ENCODE measurements at regions not wholly inside any gene's neighbourhood (a gene's known extent, or its start where the extent isn't known, plus 50 kb on each side); places are given as distances from the start of the nearest gene placed in this dataset.

DNA sequence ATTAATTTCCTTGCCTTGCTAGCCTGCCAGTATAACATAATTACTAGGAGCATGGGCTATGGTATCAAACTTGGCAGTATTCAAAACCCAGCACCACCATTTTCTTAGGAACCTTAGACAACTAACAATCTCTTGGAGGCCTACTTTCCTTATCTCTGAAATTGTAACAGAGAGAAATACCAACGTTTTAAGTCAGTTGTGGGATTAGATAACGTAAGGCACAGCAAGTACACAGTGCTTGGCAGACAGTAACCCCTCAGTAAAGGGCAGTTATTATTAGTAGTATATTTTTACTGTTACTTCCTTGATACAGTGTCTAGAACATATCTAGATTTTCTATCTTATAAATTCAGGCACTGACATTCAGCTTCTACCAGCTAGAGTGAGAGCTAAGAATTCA, 309.6 kb downstream of the ACTL7B start:
- no peaks in the 10 kb centered on the region for H3K9me3 ChIP-seq (ENCODE audit: control insufficient read depth in 4 of 4, low read length in 3 of 4)
- H3K36me3 ChIP-seq (ENCODE audit: control insufficient read depth in 4 of 4, insufficient read depth in 3 of 4, low read depth in 1 of 4, low read length in 3 of 4): no peaks in the 10 kb centered on the region
- no peak overlapping the region for H3K27ac ChIP-seq (ENCODE audit: low read depth in 1 of 2, low read length in 2 of 2)
- DNase-seq (ENCODE audit: low spot score): no peak
- 58% methylated on average over 2 of the region's 2 CpGs for WGBS
- TF ChIP-seq HNF4A (conservative IDR thresholded peaks at IDR 0.05) (no peak), SP1 (IDR thresholded peaks at IDR 0.05) (no peak), JUND (IDR thresholded peaks at IDR 0.05) (no peak)
- TF ChIP-seq, protein P1, sequence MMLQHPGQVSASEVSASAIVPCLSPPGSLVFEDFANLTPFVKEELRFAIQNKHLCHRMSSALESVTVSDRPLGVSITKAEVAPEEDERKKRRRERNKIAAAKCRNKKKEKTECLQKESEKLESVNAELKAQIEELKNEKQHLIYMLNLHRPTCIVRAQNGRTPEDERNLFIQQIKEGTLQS (IDR thresholded peaks at IDR 0.05): no peak
- no peak overlapping the region for H3K4me3 ChIP-seq (ENCODE audit: low read depth in 1 of 3, low read length in 3 of 3)
- H3K4me1 ChIP-seq (ENCODE audit: control insufficient read depth in 4 of 4, insufficient read depth in 4 of 4, low read length in 3 of 4): no peaks in the 10 kb centered on the region
- no peaks in the 10 kb centered on the region for H3K27me3 ChIP-seq (ENCODE audit: control insufficient read depth in 4 of 4, insufficient read depth in 4 of 4, low read length in 3 of 4)
- H3K9ac ChIP-seq (ENCODE audit: low read depth in 1 of 2, low read length in 2 of 2): no peak overlapping the region

DNA sequence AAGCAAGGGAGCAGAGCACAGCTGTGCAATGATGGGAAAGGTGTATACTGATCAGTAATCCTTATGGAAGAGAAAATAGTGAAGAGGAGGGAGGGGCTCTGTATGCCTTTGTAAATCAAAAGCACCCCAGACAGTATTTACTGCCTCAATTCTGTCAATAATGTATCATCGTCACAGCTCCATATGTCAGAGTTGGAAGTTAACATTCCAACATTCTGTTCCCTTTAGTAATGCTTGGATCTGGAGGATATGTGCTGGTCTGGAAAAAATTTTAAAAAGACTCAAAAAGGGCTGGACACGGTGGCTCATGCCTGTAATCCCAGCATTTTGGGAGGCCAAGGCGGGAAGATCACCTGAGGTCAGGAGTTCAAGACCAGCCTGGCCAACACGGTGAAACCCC, 310.4 kb downstream of the ACTL7B start:
- WGBS: 92% methylated on average over 4 of the region's 4 CpGs
- H3K27me3 ChIP-seq (ENCODE audit: control insufficient read depth in 4 of 4, insufficient read depth in 4 of 4, low read length in 3 of 4): no peaks in the 10 kb centered on the region
- no peak for DNase-seq (ENCODE audit: low spot score)

GRCh38 chr9:108544866-108545265, 310.9 kb downstream of the ACTL7B start:
- H3K27ac ChIP-seq (ENCODE audit: low read depth in 1 of 2, low read length in 2 of 2): no peak overlapping the region
- no peaks in the 10 kb centered on the region for H3K9me3 ChIP-seq (ENCODE audit: control insufficient read depth in 4 of 4, low read length in 3 of 4)
- no peak for DNase-seq (ENCODE audit: low spot score)
- no peaks in the 10 kb centered on the region for H3K27me3 ChIP-seq (ENCODE audit: control insufficient read depth in 4 of 4, insufficient read depth in 4 of 4, low read length in 3 of 4)
- H3K9ac ChIP-seq (ENCODE audit: low read depth in 1 of 2, low read length in 2 of 2): no peak overlapping the region
- no peaks in the 10 kb centered on the region for H3K36me3 ChIP-seq (ENCODE audit: control insufficient read depth in 4 of 4, insufficient read depth in 3 of 4, low read depth in 1 of 4, low read length in 3 of 4)
- H3K4me1 ChIP-seq (ENCODE audit: control insufficient read depth in 4 of 4, insufficient read depth in 4 of 4, low read length in 3 of 4): no peaks in the 10 kb centered on the region
- 91% methylated on average over 2 of the region's 2 CpGs for WGBS
- no peak for TF ChIP-seq RAD21 (IDR thresholded peaks at IDR 0.05)
- no peak for TF ChIP-seq HNF4A (conservative IDR thresholded peaks at IDR 0.05)
- TF ChIP-seq NR2F2 (IDR thresholded peaks at IDR 0.05): no peak
- TF ChIP-seq HNF4G (IDR thresholded peaks at IDR 0.05): no peak
- no peak for TF ChIP-seq EGR1 (IDR thresholded peaks at IDR 0.05; ENCODE audit: low read depth in 2 of 2)
- no peak for TF ChIP-seq GABPA (IDR thresholded peaks at IDR 0.05 in 1 of 2, conservative IDR thresholded peaks at IDR 0.05 in 1 of 2)
- TF ChIP-seq, protein P2, sequence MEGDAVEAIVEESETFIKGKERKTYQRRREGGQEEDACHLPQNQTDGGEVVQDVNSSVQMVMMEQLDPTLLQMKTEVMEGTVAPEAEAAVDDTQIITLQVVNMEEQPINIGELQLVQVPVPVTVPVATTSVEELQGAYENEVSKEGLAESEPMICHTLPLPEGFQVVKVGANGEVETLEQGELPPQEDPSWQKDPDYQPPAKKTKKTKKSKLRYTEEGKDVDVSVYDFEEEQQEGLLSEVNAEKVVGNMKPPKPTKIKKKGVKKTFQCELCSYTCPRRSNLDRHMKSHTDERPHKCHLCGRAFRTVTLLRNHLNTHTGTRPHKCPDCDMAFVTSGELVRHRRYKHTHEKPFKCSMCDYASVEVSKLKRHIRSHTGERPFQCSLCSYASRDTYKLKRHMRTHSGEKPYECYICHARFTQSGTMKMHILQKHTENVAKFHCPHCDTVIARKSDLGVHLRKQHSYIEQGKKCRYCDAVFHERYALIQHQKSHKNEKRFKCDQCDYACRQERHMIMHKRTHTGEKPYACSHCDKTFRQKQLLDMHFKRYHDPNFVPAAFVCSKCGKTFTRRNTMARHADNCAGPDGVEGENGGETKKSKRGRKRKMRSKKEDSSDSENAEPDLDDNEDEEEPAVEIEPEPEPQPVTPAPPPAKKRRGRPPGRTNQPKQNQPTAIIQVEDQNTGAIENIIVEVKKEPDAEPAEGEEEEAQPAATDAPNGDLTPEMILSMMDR (IDR thresholded peaks at IDR 0.05; ENCODE audit: low read depth, low read length, missing input control): no peak
- TF ChIP-seq YY1 (IDR thresholded peaks at IDR 0.05): no peak
- TF ChIP-seq, protein P3, sequence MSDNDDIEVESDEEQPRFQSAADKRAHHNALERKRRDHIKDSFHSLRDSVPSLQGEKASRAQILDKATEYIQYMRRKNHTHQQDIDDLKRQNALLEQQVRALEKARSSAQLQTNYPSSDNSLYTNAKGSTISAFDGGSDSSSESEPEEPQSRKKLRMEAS (IDR thresholded peaks at IDR 0.05): no peak
- TF ChIP-seq RXRA (IDR thresholded peaks at IDR 0.05): no peak
- no peak overlapping the region for H3K4me3 ChIP-seq (ENCODE audit: low read depth in 1 of 3, low read length in 3 of 3)

More for the DNA sequence above, 310.4 kb downstream of the ACTL7B start:
- Histone ChIP-seq H3K9ac (ENCODE audit: low read depth in 1 of 2, low read length in 2 of 2) (no peak overlapping the region), H3K4me1 (ENCODE audit: control insufficient read depth in 4 of 4, insufficient read depth in 4 of 4, low read length in 3 of 4) (no peaks in the 10 kb centered on the region), H3K27ac (ENCODE audit: low read depth in 1 of 2, low read length in 2 of 2) (no peak overlapping the region), H3K9me3 (ENCODE audit: control insufficient read depth in 4 of 4, low read length in 3 of 4) (no peaks in the 10 kb centered on the region), H3K4me3 (ENCODE audit: low read depth in 1 of 3, low read length in 3 of 3) (no peak overlapping the region), H3K36me3 (ENCODE audit: control insufficient read depth in 4 of 4, insufficient read depth in 3 of 4, low read depth in 1 of 4, low read length in 3 of 4) (no peaks in the 10 kb centered on the region)
- TF ChIP-seq, protein P2 (IDR thresholded peaks at IDR 0.05; ENCODE audit: low read depth, low read length, missing input control): no peak
- TF ChIP-seq, protein P1 (IDR thresholded peaks at IDR 0.05): no peak
- TF ChIP-seq HNF4G (IDR thresholded peaks at IDR 0.05) (no peak), RXRA (IDR thresholded peaks at IDR 0.05) (no peak), JUND (IDR thresholded peaks at IDR 0.05) (no peak), FOXA2 (IDR thresholded peaks at IDR 0.05) (no peak), RAD21 (IDR thresholded peaks at IDR 0.05) (no peak), NR2F2 (IDR thresholded peaks at IDR 0.05) (no peak), YY1 (IDR thresholded peaks at IDR 0.05) (no peak), HNF4A (conservative IDR thresholded peaks at IDR 0.05) (no peak), TAF1 (conservative IDR thresholded peaks at IDR 0.05) (no peak), EGR1 (IDR thresholded peaks at IDR 0.05; ENCODE audit: low read depth in 2 of 2) (no peak)
- TF ChIP-seq, protein P3 (IDR thresholded peaks at IDR 0.05): no peak
- TF ChIP-seq, protein P4, sequence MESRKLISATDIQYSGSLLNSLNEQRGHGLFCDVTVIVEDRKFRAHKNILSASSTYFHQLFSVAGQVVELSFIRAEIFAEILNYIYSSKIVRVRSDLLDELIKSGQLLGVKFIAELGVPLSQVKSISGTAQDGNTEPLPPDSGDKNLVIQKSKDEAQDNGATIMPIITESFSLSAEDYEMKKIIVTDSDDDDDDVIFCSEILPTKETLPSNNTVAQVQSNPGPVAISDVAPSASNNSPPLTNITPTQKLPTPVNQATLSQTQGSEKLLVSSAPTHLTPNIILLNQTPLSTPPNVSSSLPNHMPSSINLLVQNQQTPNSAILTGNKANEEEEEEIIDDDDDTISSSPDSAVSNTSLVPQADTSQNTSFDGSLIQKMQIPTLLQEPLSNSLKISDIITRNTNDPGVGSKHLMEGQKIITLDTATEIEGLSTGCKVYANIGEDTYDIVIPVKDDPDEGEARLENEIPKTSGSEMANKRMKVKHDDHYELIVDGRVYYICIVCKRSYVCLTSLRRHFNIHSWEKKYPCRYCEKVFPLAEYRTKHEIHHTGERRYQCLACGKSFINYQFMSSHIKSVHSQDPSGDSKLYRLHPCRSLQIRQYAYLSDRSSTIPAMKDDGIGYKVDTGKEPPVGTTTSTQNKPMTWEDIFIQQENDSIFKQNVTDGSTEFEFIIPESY (IDR thresholded peaks at IDR 0.05): no peak
